Stimulated activated CD4-positive, alpha-beta T cell treated with anti-CD3 and anti-CD28 coated beads, Interleukin-4, amount 100 ng/mL, for 48 hours (primary cell): ENCODE measurements at regions not wholly inside any gene's neighbourhood (a gene's known extent, or its start where the extent isn't known, plus 50 kb on each side); places are given as distances from the start of the nearest gene placed in this dataset.
"Not testable (repeated sequence)": the region's sequence is repeated elsewhere in the genome, so short reads cannot be mapped to it uniquely, and the experiment has no call there.

Experiments used
- DNase-seq, 2 donors: peaks; one replicate each; pipeline ENCODE4 v3.0.0-alpha.2; 2020; ENCODE audit warnings: low read depth in 2 of 2

- DNase-seq: no peak
These were observed 570.8 kb downstream of the LTN1 start for GRCh38 chr21:28421716-28422524.

GRCh38 chr21:28419811-28420210 lies 572.9 kb downstream of the LTN1 start:
- no peak for DNase-seq

GRCh38 chr21:28418726-28419514 lies 573.8 kb downstream of the LTN1 start:
- no peak for DNase-seq

- DNase-seq: no peak
These were observed 582.4 kb downstream of the LTN1 start for GRCh38 chr21:28410256-28410655.

- no peak for DNase-seq
These were observed 590.1 kb downstream of the LTN1 start for GRCh38 chr21:28402616-28402989.

GRCh38 chr21:28397040-28397439 lies 595.6 kb downstream of the LTN1 start:
- no peak for DNase-seq

GRCh38 chr21:28396421-28396820 lies 596.3 kb downstream of the LTN1 start:
- DNase-seq: no peak

GRCh38 chr21:28393279-28393678 lies 599.4 kb downstream of the LTN1 start:
- no peak for DNase-seq

GRCh38 chr21:28391938-28392849 lies 600.5 kb downstream of the LTN1 start:
- no peak for DNase-seq

- no peak for DNase-seq
These were observed 605.5 kb downstream of the LTN1 start for GRCh38 chr21:28387220-28387619.

GRCh38 chr21:28385845-28386244 lies 606.8 kb downstream of the LTN1 start:
- DNase-seq: no peak

- DNase-seq: not testable (repeated sequence)
These were observed 611.5 kb downstream of the LTN1 start for GRCh38 chr21:28381000-28381745.

- no peak for DNase-seq
These were observed 612.4 kb downstream of the LTN1 start for GRCh38 chr21:28380241-28380640.

GRCh38 chr21:28378026-28378425 lies 614.7 kb downstream of the LTN1 start:
- DNase-seq: no peak

- DNase-seq: no peak
These were observed 616.8 kb downstream of the LTN1 start for GRCh38 chr21:28375708-28376385.

GRCh38 chr21:28374881-28375280 lies 617.8 kb downstream of the LTN1 start:
- no peak for DNase-seq

GRCh38 chr21:28371713-28372112 lies 621.0 kb downstream of the LTN1 start:
- DNase-seq: no peak

GRCh38 chr21:28359300-28359699 lies 633.4 kb downstream of the LTN1 start:
- DNase-seq: no peak

GRCh38 chr21:28358702-28359101 lies 634.0 kb downstream of the LTN1 start:
- no peak for DNase-seq

GRCh38 chr21:28358170-28358569 lies 634.5 kb downstream of the LTN1 start:
- no peak for DNase-seq

GRCh38 chr21:28357743-28358142 lies 634.9 kb downstream of the LTN1 start:
- no peak for DNase-seq
